22Rv1 (cell line): ENCODE measurements at regions not wholly inside any gene's neighbourhood (a gene's known extent, or its start where the extent isn't known, plus 50 kb on each side); places are given as distances from the start of the nearest gene placed in this dataset.

ENCODE experiments used
- CTCF ChIP-seq: fragments of 450-650 bp; IDR thresholded peaks from 2 replicates; pipeline ENCODE4 v1.5.1; 2017; ENCODE audit warnings: mild to moderate bottlenecking
- ZFX ChIP-seq: fragments of 450-650 bp; IDR thresholded peaks from 2 replicates; pipeline ENCODE4 v1.6.1; 2017; ENCODE audit warnings: antibody characterized with exemption, borderline replicate concordance

GRCh38 chr1:177631770-177632169 is 338.1 kb downstream of the SEC16B start:
- TF ChIP-seq CTCF: no peak
- TF ChIP-seq ZFX: no peak
